GM12873 (cell line): ENCODE measurements at regions not wholly inside any gene's neighbourhood (a gene's known extent, or its start where the extent isn't known, plus 50 kb on each side); places are given as distances from the start of the nearest gene placed in this dataset.

Experiments
- TF ChIP-seq, protein P1 (sequence below): IDR thresholded peaks from 2 replicates; pipeline ENCODE4 v1.5.1; 2012; ENCODE audit warnings: low read depth, mild to moderate bottlenecking, moderate library complexity, low read length, control low read depth; ENCODE audit not compliant: insufficient read depth; ENCODE audit errors: missing control alignments

- TF ChIP-seq, protein P1, sequence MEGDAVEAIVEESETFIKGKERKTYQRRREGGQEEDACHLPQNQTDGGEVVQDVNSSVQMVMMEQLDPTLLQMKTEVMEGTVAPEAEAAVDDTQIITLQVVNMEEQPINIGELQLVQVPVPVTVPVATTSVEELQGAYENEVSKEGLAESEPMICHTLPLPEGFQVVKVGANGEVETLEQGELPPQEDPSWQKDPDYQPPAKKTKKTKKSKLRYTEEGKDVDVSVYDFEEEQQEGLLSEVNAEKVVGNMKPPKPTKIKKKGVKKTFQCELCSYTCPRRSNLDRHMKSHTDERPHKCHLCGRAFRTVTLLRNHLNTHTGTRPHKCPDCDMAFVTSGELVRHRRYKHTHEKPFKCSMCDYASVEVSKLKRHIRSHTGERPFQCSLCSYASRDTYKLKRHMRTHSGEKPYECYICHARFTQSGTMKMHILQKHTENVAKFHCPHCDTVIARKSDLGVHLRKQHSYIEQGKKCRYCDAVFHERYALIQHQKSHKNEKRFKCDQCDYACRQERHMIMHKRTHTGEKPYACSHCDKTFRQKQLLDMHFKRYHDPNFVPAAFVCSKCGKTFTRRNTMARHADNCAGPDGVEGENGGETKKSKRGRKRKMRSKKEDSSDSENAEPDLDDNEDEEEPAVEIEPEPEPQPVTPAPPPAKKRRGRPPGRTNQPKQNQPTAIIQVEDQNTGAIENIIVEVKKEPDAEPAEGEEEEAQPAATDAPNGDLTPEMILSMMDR = no peak
Observed at GRCh38 chr12:39240587-39240986, 202.3 kb downstream of the KIF21A start.

GRCh38 chr12:39239490-39240486 is 203.1 kb downstream of the KIF21A start:
- TF ChIP-seq, protein P1 = no peak

DNA sequence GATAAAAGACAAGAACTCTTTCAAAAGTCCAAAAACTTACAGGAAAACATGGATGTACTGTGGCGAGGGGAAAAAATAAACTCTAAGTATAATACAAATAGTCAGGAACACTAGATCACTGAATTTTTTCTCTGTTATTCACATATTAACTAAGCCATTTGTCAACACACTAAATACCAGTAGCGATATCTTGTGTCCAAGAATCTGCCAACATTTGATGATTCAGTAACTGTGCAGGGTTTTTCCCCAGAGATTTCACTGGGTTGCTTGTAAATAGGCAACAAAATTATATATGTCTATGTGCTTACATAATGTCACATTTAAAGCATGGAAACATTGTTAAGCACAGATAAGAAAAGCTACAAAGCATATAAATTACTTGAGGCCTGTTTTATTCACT is 205.9 kb downstream of the KIF21A start:
- TF ChIP-seq, protein P1 = no peak

DNA sequence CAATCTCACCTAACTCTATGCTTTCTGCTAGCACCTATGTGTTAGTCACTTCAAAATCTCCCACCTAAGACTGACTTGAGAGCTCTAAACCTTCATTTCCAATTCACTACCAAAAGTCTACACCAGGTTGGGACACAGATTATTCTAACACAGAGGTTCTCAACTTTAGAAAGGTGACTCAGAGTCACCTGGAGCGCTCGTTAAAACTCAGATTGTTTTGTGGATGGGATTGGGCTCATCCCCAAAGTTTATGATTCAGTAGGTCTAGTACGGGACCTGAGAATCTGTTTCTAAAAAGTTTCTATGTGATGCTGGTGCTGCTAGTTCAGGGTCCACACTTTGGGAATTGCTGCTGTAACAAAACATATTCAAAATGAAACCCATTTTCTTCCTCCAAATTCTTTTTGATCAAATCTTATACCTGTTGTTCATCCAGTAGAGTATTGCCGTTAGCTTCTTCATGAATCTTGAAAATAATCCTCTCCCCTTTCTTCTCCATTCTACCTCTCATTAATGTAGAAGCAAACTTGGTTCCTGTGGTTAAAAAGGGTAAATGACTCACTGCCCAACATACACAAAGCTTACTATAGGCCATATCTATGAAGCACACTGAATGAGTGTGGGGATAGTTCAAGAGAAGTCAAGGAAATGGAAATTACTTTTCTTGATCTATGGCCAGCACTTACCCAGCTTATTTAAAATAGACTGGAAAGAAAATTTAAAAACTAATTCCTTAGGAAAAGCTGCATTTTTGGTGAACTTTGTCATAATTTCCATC is 206.7 kb downstream of the KIF21A start:
- TF ChIP-seq, protein P1 = no peak

- TF ChIP-seq, protein P1 = no peak
Observed at GRCh38 chr12:39230086-39230485, 212.8 kb downstream of the KIF21A start.

GRCh38 chr12:39227218-39227617 is 215.7 kb downstream of the KIF21A start:
- TF ChIP-seq, protein P1 = no peak

- TF ChIP-seq, protein P1 = no peak
Observed at GRCh38 chr12:39224971-39225370, 217.9 kb downstream of the KIF21A start.
